ENCODE measurements at regions not wholly inside any gene's neighbourhood (a gene's known extent, or its start where the extent isn't known, plus 50 kb on each side); places are given as distances from the start of the nearest gene placed in this dataset.

- H3K27ac ChIP-seq, result no peak overlapping the region
- no peak for DNase-seq (ENCODE audit: low spot score)
- POLR2A ChIA-PET (ENCODE audit: low non-redundant PET), result no interaction called here
- TF ChIP-seq CTCF (conservative IDR thresholded peaks at IDR 0.05; ENCODE audit: low read depth), result no peak
- CTCF ChIA-PET, result no interaction called here
Observed at GRCh38 chr7:156152390-156152789, 340.1 kb upstream of the SHH start.

DNA sequence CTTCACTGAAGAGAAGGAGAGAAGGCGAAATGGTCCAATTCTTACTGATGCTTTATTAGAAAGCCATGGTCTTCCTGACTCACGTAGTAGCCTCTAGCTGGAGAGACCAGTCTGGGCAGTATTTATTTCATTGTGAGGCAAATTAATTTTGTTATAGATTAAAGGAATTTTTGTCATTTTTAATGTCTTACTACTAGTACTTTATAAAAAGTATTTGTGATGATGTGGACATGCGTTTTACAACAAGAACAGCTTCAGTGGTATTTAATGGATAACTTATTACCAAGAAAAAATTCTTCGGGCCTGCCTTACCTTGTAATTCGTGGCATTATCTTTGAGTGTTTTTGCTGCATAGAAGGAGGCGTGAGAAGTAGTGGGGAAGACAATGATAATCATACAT is 339.4 kb upstream of the SHH start:
- no peak for TF ChIP-seq CTCF (conservative IDR thresholded peaks at IDR 0.05; ENCODE audit: low read depth)
- CTCF ChIA-PET, result interaction anchor here (0.5 to 0.6 kb wide), 2 partner anchors 422 to 648 kb away, joined by 3 read pairs; no protein-coding TSS in a partner anchor
- H3K27ac ChIP-seq, result no peak overlapping the region
- POLR2A ChIA-PET (ENCODE audit: low non-redundant PET), result no interaction called here
- DNase-seq (ENCODE audit: low spot score), result no peak

DNA sequence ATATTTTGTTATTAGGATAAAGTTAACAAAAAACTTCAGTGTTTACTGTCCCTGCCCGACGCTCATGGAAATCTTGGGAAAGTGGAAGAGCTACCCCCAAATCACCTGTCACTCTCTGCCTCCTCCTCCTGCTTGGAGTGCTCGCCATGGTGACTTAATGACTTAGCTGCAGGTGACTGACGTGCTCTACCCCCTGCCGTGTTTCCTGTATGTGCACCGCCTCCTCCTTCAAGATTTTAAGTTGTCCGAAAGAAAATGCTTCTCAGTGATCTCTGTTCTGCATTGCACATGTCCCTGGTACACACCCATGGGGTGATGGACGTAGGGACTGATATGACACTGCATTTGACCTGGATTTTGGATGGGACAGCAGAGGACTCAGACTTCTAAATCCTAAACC is 338.8 kb upstream of the SHH start:
- ChIA-PET CTCF (interaction anchor here (0.5 to 0.6 kb wide), 2 partner anchors 423 to 648 kb away, joined by 3 read pairs; no protein-coding TSS in a partner anchor), POLR2A (ENCODE audit: low non-redundant PET) (no interaction called here)
- TF ChIP-seq CTCF (conservative IDR thresholded peaks at IDR 0.05; ENCODE audit: low read depth), result no peak
- DNase-seq (ENCODE audit: low spot score), result no peak
- no peak overlapping the region for H3K27ac ChIP-seq

DNA sequence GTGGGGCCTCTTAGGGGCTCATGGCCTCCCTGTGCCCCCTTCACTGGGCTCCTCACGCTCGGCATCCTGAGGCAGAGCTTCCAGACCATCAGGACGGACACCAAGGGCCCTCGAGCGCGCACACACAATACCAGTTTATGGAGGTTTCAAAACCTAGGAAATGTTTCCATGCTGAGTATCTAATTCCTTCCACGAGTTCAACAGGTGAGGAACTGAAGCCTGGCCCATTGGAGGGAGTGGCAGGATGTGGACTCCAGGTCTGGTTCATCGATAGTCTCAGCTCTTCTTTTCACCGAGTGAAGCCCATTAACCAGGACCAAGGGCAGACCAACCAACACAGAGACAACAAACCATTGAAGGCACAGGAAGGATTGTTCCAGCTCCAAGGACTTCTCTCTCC is 336.7 kb upstream of the SHH start:
- H3K27ac ChIP-seq, result no peak overlapping the region
- DNase-seq (ENCODE audit: low spot score), result no peak
- no peak for TF ChIP-seq CTCF (conservative IDR thresholded peaks at IDR 0.05; ENCODE audit: low read depth)
- POLR2A ChIA-PET (ENCODE audit: low non-redundant PET), result no interaction called here
- CTCF ChIA-PET, result interaction anchor here (0.5 kb wide), 1 partner anchor 230 kb away, joined by 3 read pairs; no protein-coding TSS in a partner anchor

DNA sequence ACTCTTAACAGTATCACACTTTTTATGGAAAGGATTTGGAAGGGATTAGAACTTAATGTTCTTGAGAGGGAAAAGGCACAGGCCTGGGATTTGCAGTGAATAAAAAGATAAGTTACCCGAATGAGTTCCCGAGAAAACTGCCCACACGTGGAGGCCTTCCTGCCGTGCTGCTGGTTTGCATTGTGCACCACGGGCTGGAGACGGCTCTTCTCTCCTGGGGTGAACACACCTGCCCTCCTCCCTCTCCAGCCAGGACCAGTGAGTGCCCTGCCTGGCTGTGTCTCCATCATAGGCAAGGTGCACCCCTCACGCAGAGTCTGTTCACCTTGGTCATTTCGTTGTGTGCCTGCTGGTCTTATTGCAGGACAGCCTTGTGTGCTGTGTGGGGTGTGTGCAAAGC is 336.3 kb upstream of the SHH start:
- no peak for TF ChIP-seq CTCF (conservative IDR thresholded peaks at IDR 0.05; ENCODE audit: low read depth)
- ChIA-PET CTCF (interaction anchor here (0.5 kb wide), 1 partner anchor 229 kb away, joined by 3 read pairs; no protein-coding TSS in a partner anchor), POLR2A (ENCODE audit: low non-redundant PET) (no interaction called here)
- no peak for DNase-seq (ENCODE audit: low spot score)
- H3K27ac ChIP-seq, result no peak overlapping the region

- no peak for TF ChIP-seq CTCF (conservative IDR thresholded peaks at IDR 0.05; ENCODE audit: low read depth)
- POLR2A ChIA-PET (ENCODE audit: low non-redundant PET), result no interaction called here
- no peak for DNase-seq (ENCODE audit: low spot score)
- H3K27ac ChIP-seq, result no peak overlapping the region
- CTCF ChIA-PET, result no interaction called here
Observed at GRCh38 chr7:156147756-156148504, 335.7 kb upstream of the SHH start.

All from RWPE1 (cell line).